HFFc6 (cell line): ENCODE measurements at regions not wholly inside any gene's neighbourhood (a gene's known extent, or its start where the extent isn't known, plus 50 kb on each side); places are given as distances from the start of the nearest gene placed in this dataset.

Source experiments
- DNase-seq: peaks from one replicate; pipeline ENCODE4 v3.0.0-alpha.2; 2018
- H3K27ac Mint-ChIP-seq: 2 replicates; pipeline ENCODE4 v1.8.0; 2020; ENCODE audit warnings: mild to moderate bottlenecking, mixed read lengths
- H3K27me3 Mint-ChIP-seq: 2 replicates; pipeline ENCODE4 v1.8.0; 2021; ENCODE audit warnings: mild to moderate bottlenecking, moderate library complexity, mixed read lengths; ENCODE audit not compliant: insufficient read depth
- H3K36me3 Mint-ChIP-seq: 2 replicates; pipeline ENCODE4 v1.8.0; 2021; ENCODE audit warnings: low read depth, mixed read lengths
- H3K4me1 Mint-ChIP-seq: 2 replicates; pipeline ENCODE4 v1.8.0; 2020; ENCODE audit warnings: low read depth, mixed read lengths
- H3K4me3 Mint-ChIP-seq: 2 replicates; pipeline ENCODE4 v1.8.0; 2020; ENCODE audit warnings: mild to moderate bottlenecking, moderate library complexity, mixed read lengths
- H3K9me3 Mint-ChIP-seq: 2 replicates; pipeline ENCODE4 v1.8.0; 2020; ENCODE audit warnings: mild to moderate bottlenecking, mixed read lengths
- CTCF ChIP-seq: fragments of 200-600 bp; sonication (generic); IDR thresholded peaks from 2 replicates; pipeline ENCODE4 v1.5.0; 2021; ENCODE audit warnings: antibody characterized with exemption, mild to moderate bottlenecking

GRCh38 chr4:185921583-185922555 is 109.9 kb upstream of the SORBS2 start:
- no peak for DNase-seq
- Mint-ChIP-seq H3K4me1 (peaks cover 5% of the 10 kb centered on the region; the same call in 1 of the 2 replicates), H3K27ac (no peak overlapping the region), H3K9me3 (no peaks in the 10 kb centered on the region), H3K4me3 (peak overlapping the region; percentile 43; the same call in 1 of the 2 replicates), H3K36me3 (no peaks in the 10 kb centered on the region), H3K27me3 (peaks cover 20% of the 10 kb centered on the region)
- TF ChIP-seq CTCF, result no peak

- H3K27ac Mint-ChIP-seq, result no peak overlapping the region
- peaks cover 5% of the 10 kb centered on the region; the same call in 1 of the 2 replicates for H3K4me1 Mint-ChIP-seq
- H3K27me3 Mint-ChIP-seq, result peaks cover 21% of the 10 kb centered on the region
Observed at GRCh38 chr4:185924458-185925044, 112.6 kb upstream of the SORBS2 start.

GRCh38 chr4:185925910-185926360 is 113.9 kb upstream of the SORBS2 start:
- Mint-ChIP-seq H3K27me3 (peaks cover 16% of the 10 kb centered on the region), H3K4me1 (0 out of 2 replicates have a peak, but pooled peaks cover 5% of the 10 kb centered on the region), H3K9me3 (no peaks in the 10 kb centered on the region), H3K36me3 (no peaks in the 10 kb centered on the region), H3K27ac (no peak overlapping the region), H3K4me3 (no peak overlapping the region)
- no peak for DNase-seq
- no peak for TF ChIP-seq CTCF

More at GRCh38 chr4:185924458-185925044, 112.6 kb upstream of the SORBS2 start:
- Mint-ChIP-seq H3K36me3 (no peaks in the 10 kb centered on the region), H3K9me3 (no peaks in the 10 kb centered on the region), H3K4me3 (no peak overlapping the region)
- no peak for TF ChIP-seq CTCF
- DNase-seq, result no peak

- no peak for TF ChIP-seq CTCF
- Mint-ChIP-seq H3K27ac (no peak overlapping the region), H3K27me3 (peaks cover 10% of the 10 kb centered on the region), H3K4me3 (no peak overlapping the region), H3K9me3 (no peaks in the 10 kb centered on the region), H3K4me1 (peaks cover 18% of the 10 kb centered on the region), H3K36me3 (no peaks in the 10 kb centered on the region)
- no peak for DNase-seq
Observed at GRCh38 chr4:185931375-185931774, 119.4 kb upstream of the SORBS2 start.

GRCh38 chr4:185931986-185932385 is 120.0 kb upstream of the SORBS2 start:
- Mint-ChIP-seq H3K27ac (no peak overlapping the region), H3K27me3 (peaks cover 10% of the 10 kb centered on the region), H3K36me3 (no peaks in the 10 kb centered on the region), H3K4me3 (no peak overlapping the region), H3K4me1 (peaks cover 18% of the 10 kb centered on the region), H3K9me3 (no peaks in the 10 kb centered on the region)
- DNase-seq, result no peak
- TF ChIP-seq CTCF, result no peak
